NCI-H1417 (cell line): ENCODE measurements at regions not wholly inside any gene's neighbourhood (a gene's known extent, or its start where the extent isn't known, plus 50 kb on each side); places are given as distances from the start of the nearest gene placed in this dataset.

Source experiments
- DNase-seq, 3 experiments: peaks; one replicate each; lab custom pipeline; 2025; lab: John Stamatoyannopoulos, UW

- DNase-seq, result no peak
Measured at GRCh38 chr10:52889611-52890010, 117.0 kb upstream of the MBL2 start.

GRCh38 chr10:52883996-52884871 lies 111.7 kb upstream of the MBL2 start:
- peak; percentile 0 to 78 (median 45) for DNase-seq

- no peak for DNase-seq
Measured at GRCh38 chr10:52879091-52879807, 106.7 kb upstream of the MBL2 start.

GRCh38 chr10:52877451-52877850 lies 104.9 kb upstream of the MBL2 start:
- DNase-seq, result no peak

- DNase-seq, result no peak
Measured at GRCh38 chr10:52875336-52875735, 102.8 kb upstream of the MBL2 start.

- no peak for DNase-seq
Measured at GRCh38 chr10:52874581-52874980, 102.0 kb upstream of the MBL2 start.

- DNase-seq, result no peak
Measured at GRCh38 chr10:52871191-52871843, 98.7 kb upstream of the MBL2 start.

- no peak for DNase-seq
Measured at GRCh38 chr10:52870562-52870961, 98.0 kb upstream of the MBL2 start.

- DNase-seq, result no peak
Measured at GRCh38 chr10:52869864-52870263, 97.3 kb upstream of the MBL2 start.

GRCh38 chr10:52865213-52865612 lies 92.6 kb upstream of the MBL2 start:
- no peak for DNase-seq

- DNase-seq, result no peak
Measured at GRCh38 chr10:52864201-52865106, 91.9 kb upstream of the MBL2 start.

GRCh38 chr10:52858722-52859121 lies 86.1 kb upstream of the MBL2 start:
- peak in 1 of 3 experiments; percentile 46 for DNase-seq

- no peak for DNase-seq
Measured at GRCh38 chr10:52855546-52856325, 83.2 kb upstream of the MBL2 start.

GRCh38 chr10:52853704-52854103 lies 81.1 kb upstream of the MBL2 start:
- DNase-seq, result no peak

GRCh38 chr10:52836816-52837215 lies 64.2 kb upstream of the MBL2 start:
- no peak for DNase-seq
